H9 (cell line): ENCODE measurements at regions not wholly inside any gene's neighbourhood (a gene's known extent, or its start where the extent isn't known, plus 50 kb on each side); places are given as distances from the start of the nearest gene placed in this dataset.

ENCODE experiments used
- DNase-seq: peaks from one replicate; pipeline ENCODE4 v3.0.0-alpha.2; 2017
- H2AFZ ChIP-seq: one replicate; pipeline ENCODE4 v1.6.1; 2013; ENCODE audit warnings: mild to moderate bottlenecking, low read length, control low read depth, moderate library complexity
- H2AK5ac ChIP-seq: 2 replicates; pipeline ENCODE4 v1.6.1; 2013; ENCODE audit warnings: low read length, control low read depth, mixed read lengths; ENCODE audit not compliant: insufficient read length
- H2BK120ac ChIP-seq: one replicate; pipeline ENCODE4 v1.6.1; 2013; ENCODE audit warnings: low read depth, mild to moderate bottlenecking, low read length, control low read depth, inconsistent platforms; ENCODE audit not compliant: poor library complexity, severe bottlenecking
- H2BK12ac ChIP-seq: 2 replicates; pipeline ENCODE4 v1.6.1; 2013; ENCODE audit warnings: low read length, control low read depth, mixed read lengths, low read depth; ENCODE audit not compliant: insufficient read length
- H2BK15ac ChIP-seq: 2 replicates; pipeline ENCODE4 v1.6.1; 2013; ENCODE audit warnings: low read depth, low read length, control low read depth
- H2BK20ac ChIP-seq: one replicate; pipeline ENCODE4 v1.6.1; 2013; ENCODE audit warnings: low read depth, mild to moderate bottlenecking, low read length, control low read depth, inconsistent platforms; ENCODE audit not compliant: poor library complexity, severe bottlenecking
- H2BK5ac ChIP-seq: 2 replicates; pipeline ENCODE4 v1.6.1; 2013; ENCODE audit warnings: low read length, control low read depth, mixed read lengths; ENCODE audit not compliant: insufficient read length
- H3K14ac ChIP-seq: 2 replicates; pipeline ENCODE4 v1.6.1; 2013; ENCODE audit warnings: low read length, control low read depth; ENCODE audit not compliant: insufficient read depth
- H3K18ac ChIP-seq: 2 replicates; pipeline ENCODE4 v1.6.1; 2013; ENCODE audit warnings: low read depth, mild to moderate bottlenecking, mixed read lengths, low read length, control low read depth; ENCODE audit not compliant: insufficient read length
- H3K23ac ChIP-seq: 2 replicates; pipeline ENCODE4 v1.6.1; 2013; ENCODE audit warnings: low read length, control low read depth, mixed read lengths, low read depth; ENCODE audit not compliant: insufficient read length
- H3K23me2 ChIP-seq: 2 replicates; pipeline ENCODE4 v1.6.1; 2013; ENCODE audit warnings: low read depth, mild to moderate bottlenecking, mixed read lengths, low read length, control low read depth; ENCODE audit not compliant: insufficient read length, poor library complexity, severe bottlenecking
- H3K27ac ChIP-seq: 2 replicates; pipeline ENCODE4 v1.5.1; 2013; ENCODE audit warnings: low read length, control low read depth, mixed read lengths, low read depth; ENCODE audit not compliant: insufficient read length
- H3K27me3 ChIP-seq: 2 replicates; pipeline ENCODE4 v1.6.1; 2013; ENCODE audit warnings: low read length, control low read depth, inconsistent platforms; ENCODE audit not compliant: insufficient read depth
- H3K4ac ChIP-seq: 2 replicates; pipeline ENCODE4 v1.6.1; 2013; ENCODE audit warnings: low read depth, mild to moderate bottlenecking, control low read depth, inconsistent platforms, low read length, moderate library complexity
- H3K4me1 ChIP-seq: 2 replicates; pipeline ENCODE4 v1.6.1; 2013; ENCODE audit warnings: low read length, control low read depth, inconsistent platforms; ENCODE audit not compliant: insufficient read depth
- H3K4me2 ChIP-seq: 2 replicates; pipeline ENCODE4 v1.6.1; 2013; ENCODE audit warnings: low read length, control low read depth, mixed read lengths; ENCODE audit not compliant: insufficient read length, insufficient read depth
- H3K56ac ChIP-seq: 2 replicates; pipeline ENCODE4 v1.6.1; 2013; ENCODE audit warnings: low read depth, mild to moderate bottlenecking, mixed read lengths, low read length, control low read depth; ENCODE audit not compliant: insufficient read length
- H3K79me1 ChIP-seq: 2 replicates; pipeline ENCODE4 v1.6.1; 2013; ENCODE audit warnings: low read depth, mild to moderate bottlenecking, moderate library complexity, low read length, control low read depth, inconsistent platforms; ENCODE audit not compliant: insufficient read depth, poor library complexity, severe bottlenecking
- H3K79me2 ChIP-seq: 2 replicates; pipeline ENCODE4 v1.6.1; 2013; ENCODE audit warnings: low read length, control low read depth, inconsistent platforms; ENCODE audit not compliant: insufficient read depth
- H3K9ac ChIP-seq: 2 replicates; pipeline ENCODE4 v1.6.1; 2013; ENCODE audit warnings: low read length, control low read depth, mixed read lengths; ENCODE audit not compliant: insufficient read length; ENCODE audit errors: extremely low read depth
- H3K9me3 ChIP-seq: one replicate; pipeline ENCODE4 v1.6.1; 2013; ENCODE audit warnings: low read depth, low read length, inconsistent platforms; ENCODE audit not compliant: control insufficient read depth
- H3T11ph ChIP-seq: one replicate; pipeline ENCODE4 v1.6.1; 2013; ENCODE audit warnings: mild to moderate bottlenecking, low read length, control low read depth, inconsistent platforms
- H4K20me1 ChIP-seq: one replicate; pipeline ENCODE4 v1.6.1; 2013; ENCODE audit not compliant: control insufficient read depth, insufficient read length, insufficient read depth
- H4K5ac ChIP-seq: 2 replicates; pipeline ENCODE4 v1.6.1; 2013; ENCODE audit warnings: low read depth, mild to moderate bottlenecking, mixed read lengths, low read length, control low read depth; ENCODE audit not compliant: insufficient read length
- H4K8ac ChIP-seq: replicated peaks from 2 replicates; pipeline ENCODE4 v1.6.1; 2013; ENCODE audit warnings: low read length, control low read depth, mixed read lengths, low read depth; ENCODE audit not compliant: insufficient read length
- H4K91ac ChIP-seq: 2 replicates; pipeline ENCODE4 v1.6.1; 2013; ENCODE audit warnings: low read depth, mild to moderate bottlenecking, moderate library complexity, mixed read lengths, low read length, control low read depth; ENCODE audit not compliant: insufficient read length
- H3K27ac Mint-ChIP-seq, 3 experiments: 2 replicates in 2 of 3; 3 replicates in 1 of 3; pipeline ENCODE4 v1.8.0; 2020 to 2021; ENCODE audit warnings: mixed read lengths in 3 of 3, mild to moderate bottlenecking in 1 of 3, moderate library complexity in 1 of 3
- H3K27me3 Mint-ChIP-seq: 2 replicates; pipeline ENCODE4 v1.8.0; 2021; ENCODE audit warnings: low read depth, mild to moderate bottlenecking, moderate library complexity, mixed read lengths
- H3K36me3 Mint-ChIP-seq, 3 experiments: 2 replicates in 2 of 3; 3 replicates in 1 of 3; pipeline ENCODE4 v1.8.0; 2020 to 2021; ENCODE audit warnings: low read depth in 3 of 3, mixed read lengths in 3 of 3; ENCODE audit not compliant: insufficient read depth in 1 of 3
- H3K4me1 Mint-ChIP-seq, 2 experiments: 2 replicates each; pipeline ENCODE4 v1.8.0; 2020; ENCODE audit warnings: mixed read lengths in 2 of 2
- H3K4me3 Mint-ChIP-seq, 2 experiments: 2 replicates in 1 of 2; 3 replicates in 1 of 2; pipeline ENCODE4 v1.8.0; 2020 to 2021; ENCODE audit warnings: mild to moderate bottlenecking in 2 of 2, mixed read lengths in 2 of 2, moderate library complexity in 1 of 2
- H3K9me3 Mint-ChIP-seq, 2 experiments: 2 replicates in 1 of 2; 3 replicates in 1 of 2; pipeline ENCODE4 v1.8.0; 2020; ENCODE audit warnings: mild to moderate bottlenecking in 2 of 2, mixed read lengths in 2 of 2, moderate library complexity in 1 of 2
- WGBS: extraction: QIAGEN DNeasy Blood & Tissue Kit; methylation state at CpG from one replicate; pipeline ENCODE4 v1.1.7; 2013; ENCODE audit warnings: missing lambda C conversion rate, low lambda C conversion rate, mixed read lengths; ENCODE audit not compliant: insufficient read length; ENCODE audit errors: extremely low coverage; 5-methylcytosine and 5-hydroxymethylcytosine counted together
- TF ChIP-seq, protein P1 (sequence below): fragments of 200-600 bp; sonication (generic); conservative IDR thresholded peaks from 3 replicates; pipeline ENCODE4 v1.8.0; 2021; ENCODE audit warnings: antibody characterized with exemption, mild to moderate bottlenecking

DNA sequence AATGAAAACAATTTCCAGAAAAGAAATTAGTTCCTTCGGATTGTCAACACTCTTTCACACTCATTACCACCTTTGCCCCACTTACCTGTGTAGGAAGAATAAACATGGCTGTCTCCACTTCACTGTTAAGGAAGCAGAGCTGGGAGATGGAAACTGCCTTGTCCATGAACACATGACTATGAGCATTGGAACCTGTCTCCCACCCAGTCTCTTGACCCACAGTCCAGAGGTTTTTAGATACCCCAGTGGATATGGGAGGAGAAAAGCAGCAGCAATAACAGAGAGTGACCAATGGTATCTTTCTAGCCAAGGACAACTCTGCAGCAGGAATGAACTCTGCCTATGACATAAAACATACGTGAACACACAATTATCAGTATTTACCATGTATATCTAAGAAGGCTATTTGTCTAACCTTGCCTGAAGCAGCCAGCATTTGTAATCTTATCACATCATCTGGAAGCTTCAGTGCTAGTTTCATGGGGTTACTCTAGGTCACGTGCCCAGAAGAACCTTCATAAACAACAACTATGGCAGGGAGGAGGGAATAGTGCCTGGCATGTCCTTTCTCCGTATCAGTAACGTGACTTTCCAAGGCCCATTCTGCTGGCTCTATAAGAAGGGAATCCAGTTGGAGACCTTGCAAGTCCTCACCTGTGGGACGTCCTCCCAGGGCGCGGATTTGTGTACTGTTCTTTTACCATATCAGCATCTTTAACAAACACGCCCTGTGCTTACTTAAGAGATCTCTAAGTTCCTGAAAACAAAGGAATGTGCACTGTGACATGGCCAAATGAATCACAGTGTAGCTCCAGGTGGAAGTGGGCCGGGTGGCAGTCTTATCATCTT is 221.8 kb upstream of the UBL3 start:
- H2BK15ac ChIP-seq, result no peak overlapping the region
- no peak overlapping the region for H4K91ac ChIP-seq
- H4K5ac ChIP-seq, result no peak overlapping the region
- peaks cover 4 to 7% of the 10 kb centered on the region in 2 experiments; a peak in 3 of 5 replicates for H3K9me3 Mint-ChIP-seq
- no peak overlapping the region for H3K18ac ChIP-seq
- no CpG with 5 or more reads among the region's 10 CpGs for WGBS
- H3K27ac Mint-ChIP-seq, result no peak overlapping the region
- H3K79me1 ChIP-seq, result no peaks in the 10 kb centered on the region
- no peak overlapping the region for H3T11ph ChIP-seq
- no peaks in the 10 kb centered on the region for H3K27me3 Mint-ChIP-seq
- no peaks in the 10 kb centered on the region for H3K27me3 ChIP-seq
- H3K56ac ChIP-seq, result no peak overlapping the region
- H2BK20ac ChIP-seq, result no peak overlapping the region
- H4K20me1 ChIP-seq, result no peaks in the 10 kb centered on the region
- no peak overlapping the region for H3K27ac ChIP-seq
- no peaks in the 10 kb centered on the region for H3K9me3 ChIP-seq
- H3K4me1 ChIP-seq, result no peaks in the 10 kb centered on the region
- no peaks in the 10 kb centered on the region for H3K79me2 ChIP-seq
- H2BK5ac ChIP-seq, result no peak overlapping the region
- no peak overlapping the region for H3K23ac ChIP-seq
- H2AFZ ChIP-seq, result no peak overlapping the region
- H4K8ac ChIP-seq, result no peak overlapping the region
- no peak overlapping the region for H3K4ac ChIP-seq
- peaks cover 23 to 24% of the 10 kb centered on the region in 2 experiments for H3K4me1 Mint-ChIP-seq
- TF ChIP-seq, protein P1, sequence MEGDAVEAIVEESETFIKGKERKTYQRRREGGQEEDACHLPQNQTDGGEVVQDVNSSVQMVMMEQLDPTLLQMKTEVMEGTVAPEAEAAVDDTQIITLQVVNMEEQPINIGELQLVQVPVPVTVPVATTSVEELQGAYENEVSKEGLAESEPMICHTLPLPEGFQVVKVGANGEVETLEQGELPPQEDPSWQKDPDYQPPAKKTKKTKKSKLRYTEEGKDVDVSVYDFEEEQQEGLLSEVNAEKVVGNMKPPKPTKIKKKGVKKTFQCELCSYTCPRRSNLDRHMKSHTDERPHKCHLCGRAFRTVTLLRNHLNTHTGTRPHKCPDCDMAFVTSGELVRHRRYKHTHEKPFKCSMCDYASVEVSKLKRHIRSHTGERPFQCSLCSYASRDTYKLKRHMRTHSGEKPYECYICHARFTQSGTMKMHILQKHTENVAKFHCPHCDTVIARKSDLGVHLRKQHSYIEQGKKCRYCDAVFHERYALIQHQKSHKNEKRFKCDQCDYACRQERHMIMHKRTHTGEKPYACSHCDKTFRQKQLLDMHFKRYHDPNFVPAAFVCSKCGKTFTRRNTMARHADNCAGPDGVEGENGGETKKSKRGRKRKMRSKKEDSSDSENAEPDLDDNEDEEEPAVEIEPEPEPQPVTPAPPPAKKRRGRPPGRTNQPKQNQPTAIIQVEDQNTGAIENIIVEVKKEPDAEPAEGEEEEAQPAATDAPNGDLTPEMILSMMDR, result no peak
- H2BK12ac ChIP-seq, result no peak overlapping the region
- no peak overlapping the region for H3K9ac ChIP-seq
- no peak overlapping the region for H3K4me3 Mint-ChIP-seq
- H2AK5ac ChIP-seq, result no peak overlapping the region
- no peaks in the 10 kb centered on the region for H3K23me2 ChIP-seq
- no peak for DNase-seq
- H3K14ac ChIP-seq, result no peak overlapping the region
- H2BK120ac ChIP-seq, result no peak overlapping the region
- H3K4me2 ChIP-seq, result no peak overlapping the region
- H3K36me3 Mint-ChIP-seq, result peaks cover 0 to 5% (median 4%) of the 10 kb centered on the region in 3 experiments; a peak in 5 of 7 replicates
